CD4-positive, alpha-beta T cell treated with Interleukin-6 for 4 hours (primary cell): ENCODE measurements at regions not wholly inside any gene's neighbourhood (a gene's known extent, or its start where the extent isn't known, plus 50 kb on each side); places are given as distances from the start of the nearest gene placed in this dataset.

Experiments used
- DNase-seq: peaks from one replicate; pipeline ENCODE4 v3.0.0-alpha.2; 2020; ENCODE audit warnings: mixed read lengths

GRCh38 chr19:31502536-31503170 is 153.4 kb upstream of the TSHZ3 start:
- no peak for DNase-seq

- DNase-seq: no peak
Observed at GRCh38 chr19:31503211-31503610, 154.0 kb upstream of the TSHZ3 start.

GRCh38 chr19:31504221-31504620 is 155.0 kb upstream of the TSHZ3 start:
- no peak for DNase-seq

- no peak for DNase-seq
Observed at GRCh38 chr19:31505596-31505910, 156.3 kb upstream of the TSHZ3 start.

DNA sequence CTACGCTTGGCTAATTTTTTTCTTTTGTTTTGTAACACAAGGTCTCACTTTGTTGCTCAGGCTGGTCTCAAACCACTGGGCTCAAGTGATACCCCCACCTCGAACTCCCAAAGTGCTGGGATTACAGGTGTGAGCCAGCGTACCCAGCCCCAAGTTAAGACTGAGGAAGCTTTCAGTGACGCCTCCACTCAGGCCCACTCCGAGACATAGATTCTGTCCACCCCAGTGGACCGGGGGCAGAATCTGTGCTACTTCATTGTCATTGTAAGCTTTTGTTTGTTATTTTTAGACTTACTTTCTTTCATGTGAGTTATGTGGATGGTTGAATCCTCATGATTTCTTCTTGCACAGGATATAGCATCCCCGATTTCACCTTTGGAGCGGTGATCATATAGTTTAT is 156.9 kb upstream of the TSHZ3 start:
- DNase-seq: no peak

GRCh38 chr19:31510635-31511034 is 161.4 kb upstream of the TSHZ3 start:
- DNase-seq: no peak

GRCh38 chr19:31511098-31511497 is 161.9 kb upstream of the TSHZ3 start:
- no peak for DNase-seq

DNA sequence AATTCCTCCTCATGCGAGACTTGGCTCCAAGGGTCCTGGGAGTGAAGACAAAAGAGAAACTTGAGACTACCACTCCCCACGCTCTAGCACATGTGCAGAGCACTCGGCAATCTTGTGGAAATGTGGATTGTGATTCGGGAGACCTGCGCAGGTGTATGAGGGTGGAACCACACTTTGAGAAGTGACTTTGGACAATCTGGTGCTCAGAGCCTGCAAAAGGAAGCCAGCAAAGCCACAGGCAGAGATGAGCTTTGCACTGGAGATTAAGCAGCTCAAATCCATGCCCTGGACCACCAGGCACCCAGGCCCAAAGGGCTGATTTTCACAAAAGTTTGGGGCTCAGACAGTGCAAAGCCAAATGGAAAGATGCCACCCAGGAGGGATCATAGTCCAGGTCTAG is 162.5 kb upstream of the TSHZ3 start:
- no peak for DNase-seq

DNA sequence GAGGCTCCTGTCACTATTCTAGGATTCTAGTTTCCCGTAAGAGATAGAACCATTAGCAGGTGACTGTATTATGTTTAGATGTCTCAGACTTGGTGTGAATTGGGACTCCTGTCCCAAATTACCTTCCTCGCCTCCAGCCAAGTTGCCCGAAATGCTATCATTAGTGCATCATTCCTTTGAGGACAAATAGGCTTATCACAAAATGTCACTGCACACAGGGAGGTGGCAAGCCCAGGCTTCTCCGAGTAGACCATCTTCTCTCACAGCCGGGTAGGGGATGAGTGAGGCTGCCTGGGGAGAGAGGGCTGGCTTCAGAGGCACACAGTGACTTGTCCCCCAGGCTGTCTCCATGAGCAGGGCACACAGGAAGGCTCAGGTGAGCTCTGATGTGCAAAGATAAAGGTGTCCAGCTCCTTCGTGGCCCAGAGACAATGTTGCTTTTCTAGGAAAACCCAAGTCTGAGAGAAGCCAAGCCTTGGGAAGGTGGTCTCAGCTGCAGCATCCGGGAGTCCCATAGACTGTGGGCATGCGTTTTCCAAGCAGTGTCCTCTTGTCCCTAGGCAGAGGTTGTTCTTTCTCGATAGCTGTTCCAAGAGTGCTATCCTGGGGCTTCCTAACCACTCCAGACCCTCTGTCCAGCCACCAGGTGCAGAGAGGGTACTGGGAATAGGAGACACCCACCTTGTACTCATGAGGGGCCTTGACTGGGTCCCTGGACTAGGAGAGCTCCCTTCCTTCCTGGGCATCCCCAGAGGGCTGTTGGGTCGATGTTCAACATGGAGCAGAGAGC is 163.1 kb upstream of the TSHZ3 start:
- DNase-seq: no peak

DNA sequence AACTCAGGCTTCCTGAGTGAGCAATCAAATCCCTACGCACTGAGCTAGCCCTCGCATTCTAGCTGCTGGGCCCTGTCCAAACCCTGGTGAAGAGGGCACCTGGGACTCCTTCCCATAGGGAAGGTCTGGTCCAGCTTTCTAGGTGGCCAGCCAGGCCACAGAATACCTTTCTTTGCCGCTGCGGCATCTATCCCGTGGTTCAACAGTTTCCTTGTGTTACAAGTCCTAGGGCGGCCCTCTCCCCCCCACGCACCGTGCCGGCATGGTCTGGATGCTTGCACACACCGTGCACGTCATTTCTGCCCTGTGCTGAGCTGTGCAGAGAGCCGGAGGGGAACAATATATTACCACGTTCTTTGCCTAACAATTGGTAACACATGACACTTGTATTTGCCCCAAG is 164.6 kb upstream of the TSHZ3 start:
- no peak for DNase-seq

DNA sequence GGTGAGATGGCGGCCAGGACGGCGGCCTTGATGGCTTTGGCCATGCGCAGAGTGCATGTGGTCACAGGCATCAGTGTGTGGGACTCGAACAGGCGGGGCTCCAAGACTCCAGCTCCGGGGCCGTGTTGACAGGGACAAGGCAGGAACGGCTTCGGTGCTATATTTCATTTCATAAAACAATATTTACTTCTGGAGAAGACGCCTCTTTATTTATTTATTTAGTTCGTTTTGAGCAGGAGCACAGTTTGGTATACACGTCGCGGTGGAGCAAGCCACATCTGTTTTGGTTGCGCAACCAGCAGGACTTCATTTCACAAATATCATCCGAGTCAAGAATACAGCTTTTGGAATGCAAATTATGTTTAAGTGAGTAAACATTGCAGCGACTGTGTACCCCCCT is 166.7 kb upstream of the TSHZ3 start:
- DNase-seq: no peak

DNA sequence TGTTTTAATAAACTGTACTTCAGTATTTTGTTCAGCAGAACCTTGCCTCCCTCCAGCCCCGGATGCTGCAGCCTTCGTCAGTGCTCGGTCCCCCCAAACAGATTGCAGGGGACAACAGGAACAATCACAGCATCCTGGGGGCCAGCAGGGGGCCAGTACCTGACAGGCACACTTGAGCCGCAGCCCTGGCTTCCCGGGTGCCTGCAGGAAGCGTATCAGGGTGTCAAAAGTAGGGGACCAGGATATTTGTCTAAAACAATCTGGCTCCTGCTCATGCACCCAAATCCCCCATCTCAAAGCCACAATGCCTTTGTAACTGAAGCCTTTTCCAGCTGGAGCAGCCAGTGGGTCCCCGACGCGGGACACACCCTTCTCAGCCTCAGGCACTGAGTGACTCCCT is 167.5 kb upstream of the TSHZ3 start:
- DNase-seq: no peak

DNA sequence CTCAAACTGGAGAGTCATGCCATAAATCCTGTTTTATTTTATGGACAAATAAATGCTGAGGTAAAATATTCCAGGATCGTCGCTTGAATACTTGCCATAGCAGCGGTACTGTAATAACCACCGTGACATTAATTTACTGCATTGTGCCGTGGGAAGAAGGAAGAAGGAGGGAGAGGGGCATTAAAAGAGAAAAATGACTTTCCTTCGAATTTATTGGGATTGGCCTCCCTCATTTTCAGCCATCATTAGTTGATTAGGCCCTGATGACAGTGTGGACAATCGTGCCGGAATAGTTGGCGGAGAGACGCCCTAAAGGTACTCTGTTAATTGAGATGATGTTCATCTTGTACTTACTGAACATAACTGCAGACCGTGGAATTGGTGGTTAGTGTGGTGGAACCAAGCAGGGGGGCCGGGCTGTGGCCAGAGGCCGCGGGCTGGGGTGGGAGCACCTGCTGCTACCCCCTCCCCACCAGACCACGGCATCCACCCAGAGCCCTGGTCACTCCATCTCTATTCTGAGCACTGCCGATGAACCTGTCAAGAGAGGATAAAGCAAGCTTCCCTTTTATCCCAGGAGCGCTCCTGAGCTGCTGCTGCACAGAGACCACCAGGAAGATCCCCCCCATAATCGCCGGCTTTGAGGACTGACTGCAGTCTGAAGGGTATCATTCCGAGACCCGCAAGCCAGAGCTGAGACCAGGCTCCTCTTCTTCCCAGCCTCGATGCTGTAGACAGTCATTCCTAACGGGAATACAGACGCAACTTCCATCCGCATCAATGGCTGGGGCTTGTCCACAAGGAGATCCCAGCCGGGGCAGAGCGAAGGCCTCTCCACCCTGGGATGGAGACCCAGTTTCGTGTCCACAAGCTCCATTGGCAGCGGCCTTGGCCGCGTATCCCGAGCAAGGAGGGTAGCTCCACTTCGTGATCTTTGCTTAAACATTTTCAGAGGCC is 168.3 kb upstream of the TSHZ3 start:
- DNase-seq: no peak

DNA sequence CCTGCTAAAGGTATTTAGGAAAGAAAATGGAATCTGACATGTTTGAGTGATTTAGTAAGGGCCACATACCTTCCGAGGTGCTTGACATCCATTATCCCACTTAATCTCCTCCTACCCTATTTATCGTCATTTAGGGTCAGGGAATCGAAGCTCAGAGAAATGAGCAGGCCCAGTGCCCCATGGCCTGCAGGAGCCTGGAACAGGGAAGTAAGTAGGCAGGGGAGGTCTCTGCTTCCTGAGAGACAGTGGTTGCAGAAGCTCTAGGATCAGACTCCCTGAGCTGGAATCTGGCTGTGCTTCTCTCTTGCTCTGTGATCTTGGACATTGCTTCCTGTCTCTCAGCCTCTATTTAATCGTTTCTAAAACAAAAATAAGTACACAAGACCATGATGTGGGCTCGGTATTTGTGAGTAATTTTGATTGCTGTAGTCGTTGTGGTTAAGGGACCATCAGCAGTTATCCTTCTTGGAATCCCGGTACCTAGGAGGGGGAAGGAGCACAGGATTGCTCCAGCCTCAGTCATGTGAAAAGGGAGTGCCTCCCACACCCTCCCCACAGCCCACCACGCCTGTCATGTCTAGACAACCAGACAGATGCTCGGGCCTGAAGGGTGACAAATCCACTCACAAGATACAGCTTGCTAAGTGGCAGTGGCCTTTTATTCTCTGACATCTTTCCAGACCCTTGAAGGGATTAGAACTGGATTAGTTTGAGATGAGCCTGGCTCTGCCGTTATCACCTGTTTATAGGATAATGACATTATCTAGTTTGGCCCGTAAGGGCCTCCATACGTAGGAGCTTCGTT is 169.2 kb upstream of the TSHZ3 start:
- DNase-seq: no peak

- DNase-seq: no peak
Observed at GRCh38 chr19:31519256-31519655, 170.0 kb upstream of the TSHZ3 start.

GRCh38 chr19:31519908-31520307 is 170.7 kb upstream of the TSHZ3 start:
- DNase-seq: no peak

GRCh38 chr19:31520633-31521032 is 171.4 kb upstream of the TSHZ3 start:
- DNase-seq: no peak

GRCh38 chr19:31525610-31526147 is 176.4 kb upstream of the TSHZ3 start:
- no peak for DNase-seq

GRCh38 chr19:31527443-31527842 is 178.2 kb upstream of the TSHZ3 start:
- no peak for DNase-seq

- no peak for DNase-seq
Observed at GRCh38 chr19:31528261-31528660, 179.0 kb upstream of the TSHZ3 start.

GRCh38 chr19:31529121-31529520 is 179.9 kb upstream of the TSHZ3 start:
- no peak for DNase-seq

DNA sequence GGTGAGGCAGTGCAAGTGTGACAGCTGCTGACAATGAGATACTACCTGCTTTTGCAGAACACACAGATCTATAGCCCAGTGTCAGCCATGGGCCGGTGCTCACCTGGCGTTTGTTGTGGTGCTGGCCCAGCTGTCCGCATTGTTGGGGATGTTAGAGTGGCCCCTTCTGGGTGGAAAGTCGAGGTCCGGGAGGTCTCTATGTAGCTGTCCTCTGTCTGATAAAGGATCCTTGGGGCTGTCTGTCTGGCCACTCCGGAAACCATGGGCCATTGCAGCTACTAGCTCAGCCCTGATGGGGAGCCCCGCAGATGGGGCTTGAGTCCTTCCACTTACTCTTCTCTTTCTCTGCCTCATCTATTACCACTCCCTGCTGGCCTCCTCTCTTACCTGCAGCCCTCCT is 181.5 kb upstream of the TSHZ3 start:
- no peak for DNase-seq

DNA sequence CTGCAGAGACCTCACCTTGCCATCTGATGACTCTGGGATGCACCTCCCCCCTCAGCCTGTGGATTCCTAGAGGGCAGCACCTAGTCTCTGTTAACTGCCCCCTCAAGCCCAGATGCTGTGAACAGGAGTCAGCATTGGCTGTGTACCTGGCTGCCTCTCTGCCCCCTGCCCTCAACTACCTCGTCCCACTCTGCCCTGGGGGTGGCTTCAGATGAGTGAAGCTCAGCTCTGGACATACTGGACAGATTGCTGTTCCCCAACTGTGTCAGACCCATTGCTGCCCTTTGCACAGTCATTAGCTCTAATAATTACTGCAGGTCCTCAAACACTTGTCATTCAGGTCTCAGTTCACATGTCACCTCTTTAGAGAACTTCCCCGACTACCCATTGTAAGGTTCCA is 182.1 kb upstream of the TSHZ3 start:
- DNase-seq: no peak
